ENCODE measurements at regions not wholly inside any gene's neighbourhood (a gene's known extent, or its start where the extent isn't known, plus 50 kb on each side); places are given as distances from the start of the nearest gene placed in this dataset.

GRCh38 chr4:186889876-186890643 lies 166.4 kb upstream of the FAT1 start:
- DNase-seq (ENCODE audit: low read depth, low spot score) = no peak

- DNase-seq (ENCODE audit: low read depth, low spot score) = no peak
Observed at GRCh38 chr4:186891859-186892486, 168.3 kb upstream of the FAT1 start.

GRCh38 chr4:186898367-186898766 lies 174.7 kb upstream of the FAT1 start:
- no peak for DNase-seq (ENCODE audit: low read depth, low spot score)

- peak; percentile 21 for DNase-seq (ENCODE audit: low read depth, low spot score)
Observed at GRCh38 chr4:186900232-186900900, 176.7 kb upstream of the FAT1 start.

- DNase-seq (ENCODE audit: low read depth, low spot score) = no peak
Observed at GRCh38 chr4:186900984-186901383, 177.3 kb upstream of the FAT1 start.

- no peak for DNase-seq (ENCODE audit: low read depth, low spot score)
Observed at GRCh38 chr4:186901850-186902249, 178.2 kb upstream of the FAT1 start.

- DNase-seq (ENCODE audit: low read depth, low spot score) = no peak
Observed at GRCh38 chr4:186902361-186902760, 178.7 kb upstream of the FAT1 start.

GRCh38 chr4:186904101-186904500 lies 180.4 kb upstream of the FAT1 start:
- DNase-seq (ENCODE audit: low read depth, low spot score) = peak; percentile 29

- no peak for DNase-seq (ENCODE audit: low read depth, low spot score)
Observed at GRCh38 chr4:186906722-186907121, 183.1 kb upstream of the FAT1 start.

GRCh38 chr4:186910385-186910784 lies 186.7 kb upstream of the FAT1 start:
- no peak for DNase-seq (ENCODE audit: low read depth, low spot score)

- DNase-seq (ENCODE audit: low read depth, low spot score) = no peak
Observed at GRCh38 chr4:186912606-186913005, 188.9 kb upstream of the FAT1 start.

GRCh38 chr4:186915816-186916215 lies 192.2 kb upstream of the FAT1 start:
- DNase-seq (ENCODE audit: low read depth, low spot score) = no peak

- DNase-seq (ENCODE audit: low read depth, low spot score) = no peak
Observed at GRCh38 chr4:186917136-186917535, 193.5 kb upstream of the FAT1 start.

GRCh38 chr4:186918466-186918865 lies 194.8 kb upstream of the FAT1 start:
- no peak for DNase-seq (ENCODE audit: low read depth, low spot score)

GRCh38 chr4:186919340-186919739 lies 195.7 kb upstream of the FAT1 start:
- DNase-seq (ENCODE audit: low read depth, low spot score) = no peak

GRCh38 chr4:186920483-186920882 lies 196.8 kb upstream of the FAT1 start:
- DNase-seq (ENCODE audit: low read depth, low spot score) = no peak

- DNase-seq (ENCODE audit: low read depth, low spot score) = no peak
Observed at GRCh38 chr4:186920992-186921391, 197.3 kb upstream of the FAT1 start.

GRCh38 chr4:186924723-186925122 lies 201.1 kb upstream of the FAT1 start:
- DNase-seq (ENCODE audit: low read depth, low spot score) = no peak

- no peak for DNase-seq (ENCODE audit: low read depth, low spot score)
Observed at GRCh38 chr4:186927624-186928023, 204.0 kb upstream of the FAT1 start.

GRCh38 chr4:186930024-186930423 lies 206.4 kb upstream of the FAT1 start:
- no peak for DNase-seq (ENCODE audit: low read depth, low spot score)

- DNase-seq (ENCODE audit: low read depth, low spot score) = no peak
Observed at GRCh38 chr4:186931519-186931918, 207.9 kb upstream of the FAT1 start.

GRCh38 chr4:186932196-186932595 lies 208.5 kb upstream of the FAT1 start:
- no peak for DNase-seq (ENCODE audit: low read depth, low spot score)
